Astrocyte (in vitro differentiated cells and primary cell): ENCODE measurements at regions not wholly inside any gene's neighbourhood (a gene's known extent, or its start where the extent isn't known, plus 50 kb on each side); places are given as distances from the start of the nearest gene placed in this dataset.

Experiments
- DNase-seq: peaks from one replicate; pipeline ENCODE4 v3.0.0-alpha.2; 2010; ENCODE audit warnings: low read depth
- FAIRE-seq: peaks from 2 replicates; lab custom pipeline; 2011; peaks lifted over from hg19 to GRCh38; lab: Jason Lieb, UNC
- H2AFZ ChIP-seq: 2 replicates; pipeline ENCODE4 v1.6.0; 2012; ENCODE audit warnings: low read depth, low read length, inconsistent platforms
- H3K27ac ChIP-seq: 2 replicates; pipeline ENCODE4 v1.5.1; 2011; ENCODE audit warnings: low read depth, low read length, inconsistent platforms
- H3K27me3 ChIP-seq: 2 replicates; pipeline ENCODE4 v1.6.0; 2011; ENCODE audit warnings: low read length, inconsistent platforms; ENCODE audit not compliant: insufficient read depth
- H3K36me3 ChIP-seq: 2 replicates; pipeline ENCODE4 v1.5.1; 2011; ENCODE audit warnings: low read length, inconsistent platforms; ENCODE audit not compliant: insufficient read depth
- H3K4me1 ChIP-seq: 2 replicates; pipeline ENCODE4 v1.5.1; 2011; ENCODE audit warnings: low read length, inconsistent platforms; ENCODE audit not compliant: insufficient read depth
- H3K4me2 ChIP-seq: 2 replicates; pipeline ENCODE4 v1.6.0; 2012; ENCODE audit warnings: low read length, inconsistent platforms
- H3K4me3 ChIP-seq: 2 replicates; pipeline ENCODE4 v1.5.1; 2011; ENCODE audit warnings: low read depth, mild to moderate bottlenecking, low read length, inconsistent platforms; ENCODE audit not compliant: insufficient read depth
- H3K79me2 ChIP-seq: 2 replicates; pipeline ENCODE4 v1.6.0; 2012; ENCODE audit warnings: mild to moderate bottlenecking, low read length, inconsistent platforms; ENCODE audit not compliant: insufficient read depth
- H3K9ac ChIP-seq: 2 replicates; pipeline ENCODE4 v1.6.0; 2012; ENCODE audit warnings: mild to moderate bottlenecking, low read length, inconsistent platforms
- H3K9me3 ChIP-seq: 2 replicates; pipeline ENCODE4 v1.5.1; 2012; ENCODE audit warnings: low read depth, mild to moderate bottlenecking, low read length, inconsistent platforms; ENCODE audit not compliant: insufficient read depth
- H4K20me1 ChIP-seq: 2 replicates; pipeline ENCODE4 v1.6.0; 2012; ENCODE audit warnings: low read length, inconsistent platforms; ENCODE audit not compliant: insufficient read depth
- H3K27ac Mint-ChIP-seq: one replicate; pipeline ENCODE4 v1.8.0; 2021; ENCODE audit warnings: mild to moderate bottlenecking, mixed read lengths; ENCODE audit not compliant: unreplicated experiment
- H3K27me3 Mint-ChIP-seq: one replicate; pipeline ENCODE4 v1.8.0; 2021; ENCODE audit warnings: low read depth, mixed read lengths; ENCODE audit not compliant: unreplicated experiment
- H3K36me3 Mint-ChIP-seq: one replicate; pipeline ENCODE4 v1.8.0; 2021; ENCODE audit warnings: low read depth, mixed read lengths; ENCODE audit not compliant: unreplicated experiment
- H3K4me1 Mint-ChIP-seq: one replicate; pipeline ENCODE4 v1.8.0; 2021; ENCODE audit warnings: low read depth, mixed read lengths; ENCODE audit not compliant: unreplicated experiment
- H3K4me3 Mint-ChIP-seq: one replicate; pipeline ENCODE4 v1.8.0; 2021; ENCODE audit warnings: mild to moderate bottlenecking, moderate library complexity, mixed read lengths; ENCODE audit not compliant: unreplicated experiment
- H3K9me3 Mint-ChIP-seq: one replicate; pipeline ENCODE4 v1.8.0; 2021; ENCODE audit warnings: mild to moderate bottlenecking, mixed read lengths; ENCODE audit not compliant: unreplicated experiment
- CTCF ChIP-seq: IDR thresholded peaks from 2 replicates; pipeline ENCODE4 v1.5.1; 2011; ENCODE audit warnings: low read depth, mild to moderate bottlenecking, inconsistent platforms, low read length, moderate library complexity; ENCODE audit not compliant: insufficient read depth
- EZH2 ChIP-seq: IDR thresholded peaks from 2 replicates; pipeline ENCODE4 v1.6.1; 2012; ENCODE audit warnings: mild to moderate bottlenecking, low read length, inconsistent platforms; ENCODE audit not compliant: insufficient read depth

DNA sequence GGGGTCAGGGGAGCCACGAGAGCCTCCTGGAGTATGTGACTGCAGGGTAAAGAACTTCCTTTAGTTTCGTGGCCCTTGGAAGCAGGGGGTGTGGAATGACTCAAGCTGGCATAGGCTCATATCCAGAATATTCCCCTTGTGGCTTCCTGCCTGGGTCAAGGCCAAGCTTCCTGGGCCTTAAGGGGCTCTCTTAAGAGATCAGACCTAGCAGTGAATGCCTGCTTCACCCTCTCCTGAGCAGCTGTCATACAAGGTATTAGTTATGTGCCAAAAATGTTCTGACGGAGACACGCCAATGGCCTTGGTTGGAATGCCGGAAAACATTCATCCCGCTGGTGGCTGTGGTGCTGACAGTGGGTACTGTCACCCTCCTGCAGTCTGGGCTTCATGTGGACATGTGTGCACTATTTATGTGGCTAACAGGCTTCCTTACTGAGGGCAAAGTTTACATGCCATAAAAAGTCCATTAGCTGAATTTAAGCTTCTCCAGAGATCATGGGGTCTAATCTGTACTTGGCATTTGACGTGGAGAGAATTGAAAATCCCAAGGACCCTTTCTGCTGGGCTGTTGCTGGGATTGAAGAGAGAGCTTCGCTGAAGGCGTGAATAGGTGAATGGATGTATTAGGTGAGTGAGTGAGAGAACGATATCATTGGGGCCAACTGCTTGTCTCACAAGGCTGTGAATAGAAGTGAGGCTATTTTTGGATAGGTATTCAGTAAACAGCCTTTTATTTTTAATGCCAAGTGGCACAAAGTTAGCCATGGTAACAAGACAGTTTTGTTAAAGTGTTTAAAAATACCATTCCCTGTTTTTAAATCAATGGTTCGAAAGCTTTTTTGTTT is 156.8 kb downstream of the MACROH2A1 start:
- FAIRE-seq (peak; percentile 39), DNase-seq (peak; percentile 69)
- Mint-ChIP-seq H3K27ac (no peak overlapping the region), H3K4me3 (no peak overlapping the region), H3K27me3 (peaks cover 15% of the 10 kb centered on the region), H3K36me3 (no peaks in the 10 kb centered on the region), H3K9me3 (peaks cover 3% of the 10 kb centered on the region), H3K4me1 (peaks cover 30% of the 10 kb centered on the region)
- Histone ChIP-seq H3K27ac (peak overlapping the region; percentile 15), H4K20me1 (no peaks in the 10 kb centered on the region), H3K4me3 (no peak overlapping the region), H3K79me2 (no peaks in the 10 kb centered on the region), H3K9me3 (no peaks in the 10 kb centered on the region), H3K4me1 (peaks cover 44% of the 10 kb centered on the region), H2AFZ (no peak overlapping the region), H3K4me2 (peak overlapping the region; percentile 53), H3K9ac (no peak overlapping the region), H3K27me3 (no peaks in the 10 kb centered on the region), H3K36me3 (no peaks in the 10 kb centered on the region)
- no peak for TF ChIP-seq EZH2
- no peak for TF ChIP-seq CTCF

DNA sequence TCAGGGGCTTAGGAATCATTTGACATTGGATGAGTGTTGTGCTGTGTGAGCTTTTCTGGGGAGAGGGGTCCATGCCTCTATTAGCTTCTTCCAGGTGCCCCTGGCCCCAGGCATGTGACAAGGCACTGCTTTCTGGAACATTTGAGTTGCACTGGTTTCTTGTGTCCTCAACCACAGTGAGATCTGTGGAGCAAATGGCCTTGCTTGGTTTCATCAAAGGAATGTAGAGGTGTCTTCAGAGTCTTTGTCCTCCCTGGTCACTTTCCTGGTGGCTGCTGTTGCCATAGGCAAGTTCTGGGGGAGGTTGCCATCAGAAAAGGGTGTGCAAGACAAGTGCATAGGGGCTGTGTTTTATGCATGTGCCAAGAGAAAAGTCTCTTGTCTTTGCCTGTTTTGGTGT is 157.5 kb downstream of the MACROH2A1 start:
- no peak for DNase-seq
- H3K27ac Mint-ChIP-seq, result no peak overlapping the region
- Histone ChIP-seq H3K36me3 (no peaks in the 10 kb centered on the region), H3K9me3 (no peaks in the 10 kb centered on the region), H3K79me2 (no peaks in the 10 kb centered on the region), H4K20me1 (no peaks in the 10 kb centered on the region), H3K9ac (no peak overlapping the region), H3K27me3 (no peaks in the 10 kb centered on the region), H2AFZ (no peak overlapping the region), H3K4me1 (peaks cover 37% of the 10 kb centered on the region), H3K4me2 (peak overlapping the region; percentile 53), H3K27ac (no peak overlapping the region), H3K4me3 (no peak overlapping the region)
- peaks cover 3% of the 10 kb centered on the region for H3K9me3 Mint-ChIP-seq
- FAIRE-seq, result no peak
- H3K4me1 Mint-ChIP-seq, result peaks cover 22% of the 10 kb centered on the region
- TF ChIP-seq EZH2, result no peak
- no peak for TF ChIP-seq CTCF
- H3K36me3 Mint-ChIP-seq, result no peaks in the 10 kb centered on the region
- H3K27me3 Mint-ChIP-seq, result peaks cover 20% of the 10 kb centered on the region
- no peak overlapping the region for H3K4me3 Mint-ChIP-seq

GRCh38 chr5:135240781-135241360 is 158.2 kb downstream of the MACROH2A1 start:
- no peak overlapping the region for H2AFZ ChIP-seq
- no peaks in the 10 kb centered on the region for H3K36me3 ChIP-seq
- no peak for DNase-seq
- H3K4me1 Mint-ChIP-seq, result peaks cover 16% of the 10 kb centered on the region
- peaks cover 2% of the 10 kb centered on the region for H3K9me3 Mint-ChIP-seq
- H3K27me3 Mint-ChIP-seq, result peaks cover 27% of the 10 kb centered on the region
- no peak overlapping the region for H3K4me3 ChIP-seq
- H3K9ac ChIP-seq, result no peak overlapping the region
- H3K27me3 ChIP-seq, result no peaks in the 10 kb centered on the region
- H3K27ac Mint-ChIP-seq, result no peak overlapping the region
- peaks cover 31% of the 10 kb centered on the region for H3K4me1 ChIP-seq
- FAIRE-seq, result no peak
- TF ChIP-seq CTCF (no peak), EZH2 (no peak)
- H4K20me1 ChIP-seq, result no peaks in the 10 kb centered on the region
- no peak overlapping the region for H3K4me3 Mint-ChIP-seq
- H3K36me3 Mint-ChIP-seq, result no peaks in the 10 kb centered on the region
- no peak overlapping the region for H3K4me2 ChIP-seq
- no peaks in the 10 kb centered on the region for H3K9me3 ChIP-seq
- no peak overlapping the region for H3K27ac ChIP-seq
- H3K79me2 ChIP-seq, result no peaks in the 10 kb centered on the region
